Prostate gland (tissue), 2 donors: ENCODE measurements at regions not wholly inside any gene's neighbourhood (a gene's known extent, or its start where the extent isn't known, plus 50 kb on each side); places are given as distances from the start of the nearest gene placed in this dataset.

Source experiments
- POLR2A ChIP-seq: fragments of 450-650 bp; IDR thresholded peaks from one replicate; pipeline ENCODE4 v1.6.1; 2016; ENCODE audit warnings: antibody characterized with exemption, mild to moderate bottlenecking
- POLR2AphosphoS5 ChIP-seq: sonication (generic); formaldehyde crosslinking; IDR thresholded peaks from one replicate; pipeline ENCODE4 v1.6.1; 2017; ENCODE audit warnings: antibody characterized with exemption
- TF ChIP-seq, protein P1 (sequence below), 4 experiments: fragments of 200-600 bp in 2 of 4; fragments of 450-650 bp in 2 of 4; sonication (generic) in 2 of 4; IDR thresholded peaks; 1 replicate in 3 of 4; 2 replicates in 1 of 4; pipeline ENCODE4 v1.5.1; 2016 to 2019; ENCODE audit warnings: antibody characterized with exemption in 4 of 4, mild to moderate bottlenecking in 2 of 4, moderate library complexity in 2 of 4

- TF ChIP-seq POLR2AphosphoS5, result no peak
- TF ChIP-seq, protein P1, sequence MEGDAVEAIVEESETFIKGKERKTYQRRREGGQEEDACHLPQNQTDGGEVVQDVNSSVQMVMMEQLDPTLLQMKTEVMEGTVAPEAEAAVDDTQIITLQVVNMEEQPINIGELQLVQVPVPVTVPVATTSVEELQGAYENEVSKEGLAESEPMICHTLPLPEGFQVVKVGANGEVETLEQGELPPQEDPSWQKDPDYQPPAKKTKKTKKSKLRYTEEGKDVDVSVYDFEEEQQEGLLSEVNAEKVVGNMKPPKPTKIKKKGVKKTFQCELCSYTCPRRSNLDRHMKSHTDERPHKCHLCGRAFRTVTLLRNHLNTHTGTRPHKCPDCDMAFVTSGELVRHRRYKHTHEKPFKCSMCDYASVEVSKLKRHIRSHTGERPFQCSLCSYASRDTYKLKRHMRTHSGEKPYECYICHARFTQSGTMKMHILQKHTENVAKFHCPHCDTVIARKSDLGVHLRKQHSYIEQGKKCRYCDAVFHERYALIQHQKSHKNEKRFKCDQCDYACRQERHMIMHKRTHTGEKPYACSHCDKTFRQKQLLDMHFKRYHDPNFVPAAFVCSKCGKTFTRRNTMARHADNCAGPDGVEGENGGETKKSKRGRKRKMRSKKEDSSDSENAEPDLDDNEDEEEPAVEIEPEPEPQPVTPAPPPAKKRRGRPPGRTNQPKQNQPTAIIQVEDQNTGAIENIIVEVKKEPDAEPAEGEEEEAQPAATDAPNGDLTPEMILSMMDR (IDR thresholded peaks at IDR 0.05), result no peak
- TF ChIP-seq POLR2A, result no peak
These were observed 266.6 kb downstream of the PRELID2 start for GRCh38 chr5:145568581-145568980.
